ENCODE measurements at regions not wholly inside any gene's neighbourhood (a gene's known extent, or its start where the extent isn't known, plus 50 kb on each side); places are given as distances from the start of the nearest gene placed in this dataset.

DNA sequence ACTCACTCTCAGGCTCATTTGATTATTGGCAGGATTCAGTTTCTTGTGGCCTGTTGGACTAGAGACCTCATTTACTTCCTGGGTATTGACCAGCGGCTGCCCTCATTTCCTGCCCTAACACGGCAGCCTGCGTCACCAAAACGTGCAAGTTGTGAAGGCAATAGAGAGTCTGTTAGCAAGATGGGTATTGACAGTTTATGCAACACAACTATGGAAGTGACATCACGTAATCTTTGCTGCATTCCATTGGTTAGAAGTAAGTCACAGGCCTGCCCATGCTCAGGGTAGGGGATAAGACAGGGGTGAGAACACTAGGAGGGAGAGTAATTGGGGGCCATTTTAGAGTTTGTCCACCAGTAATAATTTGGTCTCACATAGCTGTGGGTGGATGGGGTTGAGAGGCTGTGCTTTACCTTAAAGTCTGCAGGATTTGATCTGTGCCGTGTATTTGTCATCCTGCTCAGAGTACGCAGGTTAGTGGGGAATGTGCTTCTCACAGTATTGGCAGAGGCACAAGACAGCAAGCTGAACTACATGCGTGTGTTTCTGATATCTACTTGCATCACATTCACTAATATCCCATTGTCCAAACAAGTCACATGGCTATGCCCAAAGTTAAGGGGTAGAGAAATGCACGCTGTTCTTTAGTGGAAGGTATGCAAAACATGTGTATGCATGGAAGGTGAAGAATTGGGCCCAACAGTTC is 83.3 kb downstream of the EDEM1 start:
- no peaks in the 10 kb centered on the region for H3K9me3 ChIP-seq
- no peak overlapping the region for H3K4me3 ChIP-seq
- ATAC-seq (no peak), DNase-seq (no peak)
- intact Hi-C loops (cut with DNase I), result no loop called here
- WGBS, 4 donors, result 73 to 88% (median 77%) methylated on average over 9 of the region's 9 CpGs
- H3K27ac ChIP-seq, result no peak overlapping the region
- no peaks in the 10 kb centered on the region for H3K36me3 ChIP-seq
- H3K27me3 ChIP-seq, result no peaks in the 10 kb centered on the region
- no peaks in the 10 kb centered on the region for H3K4me1 ChIP-seq
- no peak for TF ChIP-seq POLR2A (IDR thresholded peaks at IDR 0.05)
- TF ChIP-seq, protein P1, sequence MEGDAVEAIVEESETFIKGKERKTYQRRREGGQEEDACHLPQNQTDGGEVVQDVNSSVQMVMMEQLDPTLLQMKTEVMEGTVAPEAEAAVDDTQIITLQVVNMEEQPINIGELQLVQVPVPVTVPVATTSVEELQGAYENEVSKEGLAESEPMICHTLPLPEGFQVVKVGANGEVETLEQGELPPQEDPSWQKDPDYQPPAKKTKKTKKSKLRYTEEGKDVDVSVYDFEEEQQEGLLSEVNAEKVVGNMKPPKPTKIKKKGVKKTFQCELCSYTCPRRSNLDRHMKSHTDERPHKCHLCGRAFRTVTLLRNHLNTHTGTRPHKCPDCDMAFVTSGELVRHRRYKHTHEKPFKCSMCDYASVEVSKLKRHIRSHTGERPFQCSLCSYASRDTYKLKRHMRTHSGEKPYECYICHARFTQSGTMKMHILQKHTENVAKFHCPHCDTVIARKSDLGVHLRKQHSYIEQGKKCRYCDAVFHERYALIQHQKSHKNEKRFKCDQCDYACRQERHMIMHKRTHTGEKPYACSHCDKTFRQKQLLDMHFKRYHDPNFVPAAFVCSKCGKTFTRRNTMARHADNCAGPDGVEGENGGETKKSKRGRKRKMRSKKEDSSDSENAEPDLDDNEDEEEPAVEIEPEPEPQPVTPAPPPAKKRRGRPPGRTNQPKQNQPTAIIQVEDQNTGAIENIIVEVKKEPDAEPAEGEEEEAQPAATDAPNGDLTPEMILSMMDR (IDR thresholded peaks at IDR 0.05), result no peak

DNA sequence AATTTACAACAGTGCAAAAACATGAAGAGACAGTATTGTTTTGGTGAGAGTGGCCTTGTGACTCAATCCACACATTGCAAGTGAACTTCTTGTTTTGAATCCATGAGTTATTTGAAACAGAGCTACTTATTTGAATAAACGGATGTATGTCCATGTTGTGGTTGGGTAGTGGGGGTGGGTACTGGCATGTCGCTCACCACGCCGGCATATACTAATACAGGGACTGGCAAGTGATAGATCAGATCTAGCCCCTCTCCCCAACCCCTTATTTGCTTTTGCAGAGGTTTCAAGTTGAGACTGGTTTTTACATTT is 83.8 kb downstream of the EDEM1 start:
- DNase-seq (no peak), ATAC-seq (no peak)
- Histone ChIP-seq H3K9me3 (no peaks in the 10 kb centered on the region), H3K27ac (no peak overlapping the region), H3K4me3 (no peak overlapping the region), H3K36me3 (no peaks in the 10 kb centered on the region), H3K27me3 (no peaks in the 10 kb centered on the region), H3K4me1 (no peaks in the 10 kb centered on the region)
- TF ChIP-seq, protein P1 (IDR thresholded peaks at IDR 0.05), result no peak
- TF ChIP-seq POLR2A (IDR thresholded peaks at IDR 0.05), result no peak
- 87 to 96% (median 92%) methylated on average over 4 of the region's 4 CpGs for WGBS, 4 donors
- intact Hi-C loops (cut with DNase I), result no loop called here

DNA sequence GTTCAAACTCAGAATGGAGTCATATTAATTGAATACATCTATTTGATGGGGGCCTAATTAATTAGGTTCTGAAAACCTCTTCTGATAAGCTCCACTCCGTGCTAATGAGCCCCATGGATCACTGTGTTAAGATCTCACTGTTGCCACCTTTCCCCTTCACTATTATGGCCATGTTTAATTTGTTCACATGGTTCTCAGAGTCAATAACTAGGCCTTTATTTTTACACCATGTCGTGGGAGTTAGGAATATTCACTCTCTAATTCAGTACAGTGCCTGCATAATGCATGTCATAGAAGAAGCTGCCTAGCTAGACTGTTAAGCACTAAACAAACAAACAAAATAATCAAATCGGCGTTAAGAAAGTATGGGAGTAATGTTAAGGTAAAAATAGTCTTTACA is 84.9 kb downstream of the EDEM1 start:
- DNase-seq (no peak), ATAC-seq (no peak)
- H3K27me3 ChIP-seq, result no peaks in the 10 kb centered on the region
- intact Hi-C loops (cut with DNase I), result no loop called here
- TF ChIP-seq, protein P1 (IDR thresholded peaks at IDR 0.05), result no peak
- no peak for TF ChIP-seq POLR2A (IDR thresholded peaks at IDR 0.05)
- 64 to 75% (median 67%) methylated on average over 4 of the region's 4 CpGs for WGBS, 4 donors
- no peaks in the 10 kb centered on the region for H3K9me3 ChIP-seq
- no peaks in the 10 kb centered on the region for H3K36me3 ChIP-seq
- H3K4me3 ChIP-seq, result no peak overlapping the region
- H3K4me1 ChIP-seq, result no peaks in the 10 kb centered on the region
- H3K27ac ChIP-seq, result no peak overlapping the region

DNA sequence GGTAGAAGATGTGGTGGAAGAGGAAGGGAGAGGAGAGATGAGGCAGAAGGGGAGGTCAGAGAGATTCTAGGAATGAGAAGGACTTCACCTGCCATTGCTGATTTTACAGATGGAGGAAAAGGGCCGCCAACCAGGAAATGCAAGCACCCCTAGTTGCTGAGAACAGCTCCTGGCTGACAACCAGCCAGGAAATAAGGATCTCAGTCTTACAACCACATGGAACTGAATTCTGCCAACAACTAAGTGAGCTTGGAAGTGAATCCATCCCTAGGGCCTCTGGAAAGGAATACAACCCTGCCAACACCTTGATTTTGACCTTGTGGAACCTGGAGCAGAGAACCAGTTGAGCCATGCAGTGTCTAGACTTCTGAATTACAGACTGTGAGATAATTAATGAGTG is 86.6 kb downstream of the EDEM1 start:
- no peaks in the 10 kb centered on the region for H3K27me3 ChIP-seq
- H3K36me3 ChIP-seq, result no peaks in the 10 kb centered on the region
- no peak overlapping the region for H3K27ac ChIP-seq
- 57 to 73% (median 59%) methylated on average over 1 of the region's 1 CpG for whole genome bisulfite sequencing, 4 donors
- H3K4me3 ChIP-seq, result no peak overlapping the region
- intact Hi-C loops (cut with DNase I), result no loop called here
- ATAC-seq (no peak), DNase-seq (no peak)
- TF ChIP-seq, protein P1 (IDR thresholded peaks at IDR 0.05), result no peak
- no peak for TF ChIP-seq POLR2A (IDR thresholded peaks at IDR 0.05)
- peaks cover 0 to 4% (median 0%) of the 10 kb centered on the region in 12 donors for H3K9me3 ChIP-seq
- no peaks in the 10 kb centered on the region for H3K4me1 ChIP-seq
